PFSK-1 (cell line): ENCODE measurements at regions not wholly inside any gene's neighbourhood (a gene's known extent, or its start where the extent isn't known, plus 50 kb on each side); places are given as distances from the start of the nearest gene placed in this dataset.

Experiments used
- FOXP2 ChIP-seq: optimal IDR thresholded peaks from 2 replicates; pipeline ENCODE3; 2011; ENCODE audit warnings: borderline replicate concordance, control low read depth, inconsistent platforms; ENCODE audit not compliant: insufficient read depth; ENCODE audit errors: extremely low read length, extremely low read depth
- POLR2AphosphoS5 ChIP-seq: IDR thresholded peaks from 2 replicates; pipeline ENCODE4 v1.6.1; 2012; ENCODE audit warnings: low read depth, mild to moderate bottlenecking, control low read depth, low read length, moderate library complexity
- SIN3A ChIP-seq: IDR thresholded peaks from 2 replicates; pipeline ENCODE4 v1.6.1; 2012; ENCODE audit warnings: mild to moderate bottlenecking, low read length, moderate library complexity, borderline replicate concordance; ENCODE audit not compliant: insufficient read depth
- TAF1 ChIP-seq: IDR thresholded peaks from 2 replicates; pipeline ENCODE4 v1.6.1; 2012; ENCODE audit warnings: low read length, control low read depth, borderline replicate concordance; ENCODE audit not compliant: insufficient read depth
- TF ChIP-seq, protein P1 (sequence below), 2 experiments: IDR thresholded peaks; 2 replicates each; pipeline versions ENCODE4 v1.6.1 to v1.8.0; 2011 to 2012; ENCODE audit warnings: low read depth in 2 of 2, low read length in 2 of 2, control low read depth in 1 of 2, inconsistent platforms in 1 of 2, mild to moderate bottlenecking in 1 of 2, moderate library complexity in 1 of 2; ENCODE audit not compliant: insufficient read depth in 1 of 2

DNA sequence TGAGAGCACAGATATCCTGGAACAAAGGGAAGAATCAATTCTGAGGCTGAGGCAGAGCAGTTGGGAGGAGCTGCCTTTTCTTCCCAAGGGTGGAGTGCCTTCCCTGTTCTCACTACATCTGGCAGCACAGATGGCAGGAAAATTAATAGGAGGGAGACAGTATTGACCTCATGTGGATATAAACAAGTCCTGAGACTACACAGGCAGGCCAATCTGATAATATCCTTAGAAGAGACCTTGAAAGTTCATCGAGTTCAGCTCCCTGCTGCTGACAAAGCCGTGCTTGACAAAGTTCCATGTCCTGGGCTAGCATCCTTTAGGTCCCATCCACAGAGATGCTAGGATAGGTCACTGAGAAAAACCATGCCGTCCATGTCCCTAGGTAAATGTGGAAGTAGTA, 1451.5 kb downstream of the EFNB2 start:
- TF ChIP-seq TAF1 = no peak
- TF ChIP-seq, protein P1, sequence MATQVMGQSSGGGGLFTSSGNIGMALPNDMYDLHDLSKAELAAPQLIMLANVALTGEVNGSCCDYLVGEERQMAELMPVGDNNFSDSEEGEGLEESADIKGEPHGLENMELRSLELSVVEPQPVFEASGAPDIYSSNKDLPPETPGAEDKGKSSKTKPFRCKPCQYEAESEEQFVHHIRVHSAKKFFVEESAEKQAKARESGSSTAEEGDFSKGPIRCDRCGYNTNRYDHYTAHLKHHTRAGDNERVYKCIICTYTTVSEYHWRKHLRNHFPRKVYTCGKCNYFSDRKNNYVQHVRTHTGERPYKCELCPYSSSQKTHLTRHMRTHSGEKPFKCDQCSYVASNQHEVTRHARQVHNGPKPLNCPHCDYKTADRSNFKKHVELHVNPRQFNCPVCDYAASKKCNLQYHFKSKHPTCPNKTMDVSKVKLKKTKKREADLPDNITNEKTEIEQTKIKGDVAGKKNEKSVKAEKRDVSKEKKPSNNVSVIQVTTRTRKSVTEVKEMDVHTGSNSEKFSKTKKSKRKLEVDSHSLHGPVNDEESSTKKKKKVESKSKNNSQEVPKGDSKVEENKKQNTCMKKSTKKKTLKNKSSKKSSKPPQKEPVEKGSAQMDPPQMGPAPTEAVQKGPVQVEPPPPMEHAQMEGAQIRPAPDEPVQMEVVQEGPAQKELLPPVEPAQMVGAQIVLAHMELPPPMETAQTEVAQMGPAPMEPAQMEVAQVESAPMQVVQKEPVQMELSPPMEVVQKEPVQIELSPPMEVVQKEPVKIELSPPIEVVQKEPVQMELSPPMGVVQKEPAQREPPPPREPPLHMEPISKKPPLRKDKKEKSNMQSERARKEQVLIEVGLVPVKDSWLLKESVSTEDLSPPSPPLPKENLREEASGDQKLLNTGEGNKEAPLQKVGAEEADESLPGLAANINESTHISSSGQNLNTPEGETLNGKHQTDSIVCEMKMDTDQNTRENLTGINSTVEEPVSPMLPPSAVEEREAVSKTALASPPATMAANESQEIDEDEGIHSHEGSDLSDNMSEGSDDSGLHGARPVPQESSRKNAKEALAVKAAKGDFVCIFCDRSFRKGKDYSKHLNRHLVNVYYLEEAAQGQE (IDR thresholded peaks at IDR 0.05; ENCODE audit: insufficient read depth in 1 of 2, low read depth in 2 of 2, low read length in 2 of 2) = no peak
- TF ChIP-seq SIN3A = no peak
- no peak for TF ChIP-seq POLR2AphosphoS5
- TF ChIP-seq FOXP2 = no peak

DNA sequence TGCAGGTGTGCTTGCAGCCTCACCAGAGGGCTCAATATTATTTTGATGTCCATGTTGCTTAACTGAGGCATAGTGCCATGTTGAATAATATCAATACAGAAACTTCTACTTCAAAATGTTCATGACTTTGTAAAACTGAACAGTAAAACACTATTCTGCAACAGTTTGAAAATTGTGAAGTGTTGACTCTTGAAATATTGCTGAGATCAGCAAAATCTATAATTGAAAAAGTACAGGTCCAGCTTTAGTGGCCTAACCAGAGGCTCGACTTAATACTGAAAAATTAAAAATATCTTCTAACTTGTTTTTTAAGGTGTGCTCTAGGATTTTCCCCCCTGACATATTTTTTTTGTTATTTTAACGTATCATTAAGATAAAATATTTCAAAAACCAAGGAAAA, 1460.7 kb downstream of the EFNB2 start:
- TF ChIP-seq TAF1 (no peak), POLR2AphosphoS5 (no peak), FOXP2 (no peak), SIN3A (no peak)
- TF ChIP-seq, protein P1 (IDR thresholded peaks at IDR 0.05; ENCODE audit: insufficient read depth in 1 of 2, low read depth in 2 of 2, low read length in 2 of 2) = no peak

DNA sequence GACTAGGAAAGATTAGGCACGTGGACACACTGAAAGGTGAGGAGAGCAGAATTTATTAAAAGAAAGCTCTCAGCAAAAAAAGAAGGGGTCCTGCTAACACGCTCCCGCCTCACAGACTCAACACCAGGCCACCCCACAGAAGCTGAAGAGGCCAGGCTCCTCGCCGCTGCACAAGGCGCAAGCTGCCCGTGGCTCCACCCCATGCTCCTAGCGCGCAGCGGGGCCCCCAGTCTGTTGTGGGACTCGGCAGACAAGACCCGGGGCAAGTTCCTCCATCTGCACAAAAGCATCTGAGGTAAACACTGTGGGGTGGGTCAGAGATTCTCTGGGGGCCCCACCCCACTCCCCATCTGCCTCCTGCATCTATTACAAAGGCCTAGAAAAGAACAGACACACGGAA, 1462.4 kb downstream of the EFNB2 start:
- no peak for TF ChIP-seq POLR2AphosphoS5
- TF ChIP-seq TAF1 = no peak

DNA sequence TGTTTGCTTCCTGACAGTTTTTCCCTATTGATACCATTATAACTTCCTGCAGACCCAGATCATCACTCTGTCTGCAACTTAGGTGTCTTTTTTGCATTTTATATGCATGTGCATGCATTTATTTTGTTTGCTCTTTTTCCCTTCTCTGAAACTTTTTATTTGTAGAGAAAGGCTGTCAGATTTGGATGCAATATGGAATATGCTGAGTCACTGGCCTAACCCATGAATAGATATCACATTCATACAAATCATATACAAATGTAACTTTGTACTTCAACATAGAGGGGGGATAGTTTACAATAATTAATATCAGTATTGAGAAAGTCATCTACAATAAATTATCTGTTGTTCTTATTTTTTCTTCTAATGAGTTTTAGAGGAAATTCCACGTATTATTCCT, 1465.0 kb downstream of the EFNB2 start:
- TF ChIP-seq POLR2AphosphoS5 = no peak
- TF ChIP-seq, protein P1 (IDR thresholded peaks at IDR 0.05; ENCODE audit: insufficient read depth in 1 of 2, low read depth in 2 of 2, low read length in 2 of 2) = no peak
- no peak for TF ChIP-seq FOXP2
- TF ChIP-seq SIN3A = no peak
- TF ChIP-seq TAF1 = no peak

DNA sequence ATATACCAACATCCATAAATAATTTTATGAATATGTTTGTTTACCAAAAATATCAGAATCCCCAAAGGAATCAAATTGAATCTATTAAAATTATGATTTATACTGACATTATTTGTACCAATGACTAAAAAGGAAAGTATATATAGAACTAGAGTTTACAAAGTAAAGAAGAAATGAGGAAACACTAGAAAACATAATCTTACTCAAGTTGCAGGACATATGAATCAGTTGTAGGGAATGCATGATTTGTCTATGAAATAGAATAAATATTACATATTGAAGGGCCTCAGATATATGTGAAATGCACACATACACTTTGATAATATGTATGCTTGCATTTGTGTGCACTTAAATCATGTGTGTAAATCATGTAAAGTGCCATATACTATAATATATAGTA, 1466.4 kb downstream of the EFNB2 start:
- TF ChIP-seq POLR2AphosphoS5 = no peak
- TF ChIP-seq SIN3A = no peak
- TF ChIP-seq TAF1 = no peak
- no peak for TF ChIP-seq FOXP2
- TF ChIP-seq, protein P1 (IDR thresholded peaks at IDR 0.05; ENCODE audit: insufficient read depth in 1 of 2, low read depth in 2 of 2, low read length in 2 of 2) = no peak
